ENCODE measurements at regions not wholly inside any gene's neighbourhood (a gene's known extent, or its start where the extent isn't known, plus 50 kb on each side); places are given as distances from the start of the nearest gene placed in this dataset.

GRCh38 chr12:108390495-108391203 is 51.5 kb upstream of the CMKLR1 start:
- in situ Hi-C loops (cut with HindIII; ENCODE audit: low pct_unique_long_range_greater_than_20kb, low sequenced_read_pairs) = no loop called here
- DNase-seq (ENCODE audit: low read depth) = no peak

- DNase-seq (ENCODE audit: low read depth) = no peak
- in situ Hi-C loops (cut with HindIII; ENCODE audit: low pct_unique_long_range_greater_than_20kb, low sequenced_read_pairs) = no loop called here
Measured at GRCh38 chr12:108389544-108389943, 50.4 kb upstream of the CMKLR1 start.
